ENCODE measurements at regions not wholly inside any gene's neighbourhood (a gene's known extent, or its start where the extent isn't known, plus 50 kb on each side); places are given as distances from the start of the nearest gene placed in this dataset.

DNA sequence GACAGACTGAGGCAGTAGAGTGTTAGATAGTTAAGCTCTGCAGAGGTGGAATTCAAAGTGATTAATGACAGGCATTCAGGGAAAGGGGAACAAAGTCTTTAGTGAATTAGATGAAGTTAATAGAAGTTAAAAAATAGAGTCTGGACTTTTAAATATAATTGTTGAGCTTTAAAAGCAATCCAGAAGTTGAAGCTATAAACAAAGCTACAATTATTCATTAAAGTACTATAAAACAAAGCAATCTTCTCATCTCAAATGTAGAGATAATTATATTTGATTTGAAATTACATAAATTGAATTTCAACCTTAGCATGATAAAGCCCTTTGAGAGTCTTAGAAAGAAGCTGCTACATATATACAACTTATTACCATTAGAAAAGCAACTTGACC, 710.6 kb downstream of the MRPL39 start:
- no peak for DNase-seq (ENCODE audit: low spot score)

DNA sequence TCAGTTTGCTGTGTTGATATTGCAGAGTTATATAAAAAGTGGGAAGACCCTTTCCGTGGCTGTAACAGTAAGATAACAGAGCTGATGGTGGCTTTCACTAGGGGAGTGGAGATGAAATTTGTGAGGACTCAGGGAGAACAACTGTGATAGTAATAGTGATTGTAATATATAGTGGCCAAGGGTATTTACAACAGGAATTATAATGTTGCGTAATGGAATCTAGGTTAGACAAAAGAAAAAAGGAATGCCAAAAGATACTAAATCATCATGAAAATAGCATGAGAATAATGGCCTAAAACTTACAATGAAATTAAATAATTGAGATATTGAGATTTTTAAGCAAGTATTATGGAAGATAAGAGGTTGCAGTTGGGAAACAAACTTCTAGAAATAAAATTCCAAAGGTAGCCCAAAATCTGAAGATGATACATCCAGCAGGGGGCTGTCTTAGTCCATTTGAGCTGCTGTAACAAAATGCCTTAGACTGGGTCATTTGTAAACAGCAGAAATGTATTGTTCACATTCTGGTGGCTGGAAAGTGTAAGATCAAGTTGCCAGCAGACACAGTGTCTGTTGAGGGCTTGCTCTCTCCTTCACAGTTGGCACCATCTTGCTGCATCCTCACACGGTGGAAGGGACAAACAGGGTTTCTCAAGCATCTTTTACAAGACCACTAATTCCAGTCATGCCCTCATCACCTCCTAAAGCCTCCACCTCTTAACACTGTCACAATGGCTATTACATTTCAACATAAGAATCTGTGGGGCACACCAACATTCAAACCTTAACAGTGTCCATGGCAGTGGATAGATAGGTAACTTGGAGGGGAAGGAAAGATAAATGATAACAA, 711.2 kb downstream of the MRPL39 start:
- no peak for DNase-seq (ENCODE audit: low spot score)

DNA sequence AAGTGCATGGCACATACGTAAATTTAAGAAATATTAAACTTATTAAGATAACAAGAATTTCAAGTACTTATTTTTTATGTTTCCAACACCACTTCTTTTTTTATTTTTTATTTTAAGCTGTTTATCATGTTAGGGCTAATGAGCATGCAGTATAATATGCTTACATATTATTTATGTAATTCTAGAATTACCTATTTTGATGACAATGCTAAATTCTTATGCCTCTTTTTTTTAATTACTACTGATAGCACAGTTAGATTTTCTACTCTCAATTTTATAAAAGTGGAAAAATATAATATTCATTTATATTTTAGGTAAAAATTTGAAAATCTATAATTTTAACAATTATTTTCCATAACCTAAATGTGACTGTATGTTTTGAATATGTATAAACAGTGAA, 713.0 kb downstream of the MRPL39 start:
- no peak for DNase-seq (ENCODE audit: low spot score)

DNA sequence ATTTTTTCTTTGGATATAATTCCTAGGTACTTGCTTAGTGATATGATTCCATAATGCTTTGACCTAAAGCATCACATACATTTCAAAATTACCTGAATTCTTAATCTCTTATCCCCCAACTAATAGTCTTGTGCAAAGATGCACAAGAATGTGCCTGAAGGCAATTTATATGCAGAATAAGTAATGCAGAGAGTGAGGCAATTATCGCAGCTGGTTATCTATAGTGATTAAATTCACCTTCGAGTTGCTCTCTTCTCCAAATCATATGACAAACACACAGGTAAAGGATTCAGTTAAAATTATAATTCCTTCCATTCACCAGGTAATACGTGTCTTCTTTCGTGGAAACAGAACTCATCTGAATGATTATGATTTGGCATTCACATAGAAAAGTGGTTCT, 717.3 kb downstream of the MRPL39 start:
- no peak for DNase-seq (ENCODE audit: low spot score)

DNA sequence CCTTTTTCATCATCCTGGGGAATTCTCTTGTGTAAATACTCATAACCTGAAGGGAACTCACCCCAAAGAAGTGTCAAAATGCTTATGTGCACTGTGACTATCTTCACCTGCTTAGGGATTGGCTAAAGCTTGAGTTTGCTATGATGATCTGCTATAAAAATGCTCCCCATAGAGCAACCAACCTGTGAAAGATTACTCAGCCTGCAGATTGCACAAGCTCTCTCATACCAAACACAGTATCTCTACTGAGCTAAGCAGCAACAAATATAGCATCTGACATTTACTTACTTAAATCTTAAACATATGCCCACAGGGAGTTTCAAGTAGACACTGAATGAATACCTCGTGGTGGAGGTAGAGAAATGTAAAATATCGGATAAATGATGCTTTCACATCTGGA, 725.8 kb downstream of the MRPL39 start:
- peak; percentile 76 for DNase-seq (ENCODE audit: low spot score)

DNA sequence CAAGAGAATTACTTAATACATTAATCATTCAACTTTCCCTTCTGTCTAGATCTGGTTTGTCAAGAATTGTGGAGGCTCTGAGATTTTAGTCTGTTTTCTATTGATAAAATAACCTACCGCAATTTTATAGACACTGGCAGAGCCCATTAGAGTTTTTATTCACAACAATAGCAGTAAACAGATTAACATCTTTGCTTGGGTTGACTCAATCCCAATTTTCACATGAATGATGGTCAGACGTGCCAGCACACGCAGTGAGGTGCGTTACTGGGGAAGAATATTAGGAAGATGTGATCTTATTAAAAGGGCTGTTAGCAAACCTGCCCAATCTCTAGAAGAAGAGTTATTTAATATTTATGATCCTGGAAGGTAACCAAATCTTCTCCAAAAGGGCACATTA, 736.6 kb downstream of the MRPL39 start:
- no peak for DNase-seq (ENCODE audit: low spot score)

DNA sequence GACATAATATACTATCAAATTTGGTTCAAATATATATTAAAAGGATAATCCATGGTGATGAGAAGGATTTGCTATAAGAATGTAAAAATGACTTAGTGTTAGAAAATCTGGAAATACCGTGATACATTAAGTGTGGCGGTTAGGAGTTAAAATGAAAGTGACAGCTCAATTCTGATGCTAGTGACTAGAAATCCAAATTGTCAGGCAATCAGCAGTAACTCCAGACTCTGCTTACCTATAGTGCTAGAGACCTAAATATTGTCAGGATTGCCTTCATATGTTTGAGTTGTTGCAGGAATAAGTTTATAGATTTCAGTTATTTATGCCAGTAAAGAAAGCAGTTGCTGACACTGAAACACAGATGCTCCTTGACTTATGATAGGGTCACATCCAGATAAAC, 737.4 kb downstream of the MRPL39 start:
- no peak for DNase-seq (ENCODE audit: low spot score)

DNA sequence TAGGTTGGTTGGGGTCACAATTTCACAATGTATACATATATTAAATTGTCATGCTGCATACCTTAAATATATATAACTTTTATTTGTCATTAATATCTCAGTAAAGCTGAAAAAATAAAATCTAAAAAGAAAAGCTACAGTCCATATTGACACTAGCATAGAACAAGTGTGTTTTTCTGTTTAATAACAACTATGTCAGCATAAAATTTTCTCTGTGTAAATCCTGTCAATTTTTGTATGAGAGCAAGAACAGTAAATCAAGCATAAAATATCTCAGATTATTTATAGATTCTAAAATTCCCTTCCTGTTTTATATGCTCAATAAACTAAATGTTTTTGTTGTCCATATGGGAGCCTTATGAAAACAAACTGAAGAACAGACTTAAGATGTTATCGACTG, 739.2 kb downstream of the MRPL39 start:
- no peak for DNase-seq (ENCODE audit: low spot score)

DNA sequence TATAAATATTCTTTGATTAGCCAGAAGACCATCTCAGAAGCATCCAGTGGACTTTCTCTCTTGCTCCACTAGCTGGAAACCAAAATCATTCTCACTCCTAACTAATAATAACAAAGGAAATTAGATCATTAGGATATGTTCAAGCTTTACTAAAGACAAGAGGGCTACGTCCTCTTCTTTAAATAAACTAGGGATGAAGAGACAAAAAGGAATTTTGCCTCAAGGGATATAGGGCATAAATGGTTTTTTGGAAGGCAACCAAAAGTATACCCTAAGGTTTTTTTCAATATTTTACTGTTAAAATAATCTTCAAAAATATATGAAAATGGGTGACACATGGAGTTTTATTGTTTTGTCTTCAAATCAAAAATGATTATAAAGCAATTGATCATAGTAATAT, 745.8 kb downstream of the MRPL39 start:
- DNase-seq (ENCODE audit: low spot score), result no peak

DNA sequence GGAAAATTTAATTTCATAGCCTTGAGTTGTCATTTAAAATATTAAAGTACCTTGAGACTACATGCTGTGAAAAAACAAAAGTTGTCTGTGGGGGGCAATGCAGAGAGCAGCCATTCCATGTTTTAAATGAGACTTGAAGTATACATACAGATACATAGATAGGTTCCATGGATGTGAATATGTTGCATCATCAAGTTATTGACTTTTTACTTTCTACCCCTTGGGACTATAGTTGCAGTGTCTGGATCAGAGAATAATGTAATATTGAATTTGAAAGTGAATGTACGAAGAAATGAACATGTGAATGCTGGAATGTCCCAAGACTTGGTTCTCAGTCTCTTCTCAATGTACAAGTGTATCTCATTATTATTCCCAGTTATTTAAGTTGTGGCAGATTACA, 751.0 kb downstream of the MRPL39 start:
- DNase-seq (ENCODE audit: low spot score), result no peak

DNA sequence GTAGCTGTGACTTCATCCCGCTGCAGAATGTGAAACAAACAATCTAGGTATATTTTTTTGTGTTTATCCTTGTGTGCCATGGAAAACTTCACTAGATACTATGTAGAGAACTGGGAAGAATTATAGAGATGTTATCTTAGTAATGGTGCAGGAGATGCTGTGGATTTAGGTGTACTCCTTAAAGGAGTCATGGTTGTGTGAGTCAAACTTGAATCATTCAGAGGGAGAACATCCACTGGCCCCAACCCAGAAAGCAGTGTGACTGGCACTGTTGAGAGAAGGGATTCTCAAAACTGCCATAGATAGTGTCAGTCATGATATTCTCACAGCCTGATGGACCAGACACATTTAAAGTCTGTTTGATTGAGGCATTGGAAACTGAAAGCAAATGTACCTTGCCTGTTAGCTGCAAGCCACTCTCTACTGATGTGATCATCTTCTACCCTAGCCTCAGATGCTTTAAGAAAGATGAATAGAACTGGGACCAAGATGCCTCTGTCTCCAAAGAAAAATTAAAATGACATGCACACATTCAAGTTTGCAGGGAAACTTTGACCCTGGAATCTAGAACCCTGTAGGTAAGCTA, 754.6 kb downstream of the MRPL39 start:
- no peak for DNase-seq (ENCODE audit: low spot score)

DNA sequence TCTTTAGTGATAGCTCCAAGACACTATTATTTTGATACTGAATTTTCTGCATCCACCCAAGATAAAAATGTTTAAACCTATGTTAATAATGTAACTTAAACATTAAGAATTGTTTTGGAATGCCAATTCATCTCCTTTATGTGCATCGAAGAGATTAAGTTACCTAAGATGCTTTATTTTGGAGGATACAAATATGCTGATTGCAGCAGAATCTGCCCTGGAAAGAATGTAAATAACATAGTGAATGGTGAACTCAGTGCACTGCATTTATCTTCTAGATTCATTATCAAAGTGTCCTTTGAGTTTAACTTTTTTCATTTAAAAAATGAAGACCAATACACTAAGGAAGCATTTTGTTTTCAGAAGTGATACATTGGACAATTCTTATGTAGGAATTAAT, 757.2 kb downstream of the MRPL39 start:
- no peak for DNase-seq (ENCODE audit: low spot score)

DNA sequence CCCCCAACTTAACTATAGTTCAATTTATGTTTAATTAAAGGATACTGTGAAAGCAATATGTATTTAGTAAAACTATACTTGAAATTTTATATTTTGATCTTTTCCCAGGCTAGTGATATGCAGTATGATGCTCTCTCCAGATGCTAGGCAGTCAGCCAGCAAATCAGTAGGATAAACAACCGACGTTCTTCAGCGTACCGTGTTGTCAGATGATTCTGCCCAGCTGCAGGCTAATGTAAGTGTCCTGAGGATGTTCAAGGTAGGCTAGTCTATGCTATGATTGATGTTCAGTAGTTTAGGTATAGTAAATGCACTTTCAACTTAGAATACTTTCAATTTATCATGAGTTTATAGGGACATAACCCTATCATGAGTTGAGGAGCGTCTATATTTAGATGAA, 762.6 kb downstream of the MRPL39 start:
- peak; percentile 6 for DNase-seq (ENCODE audit: low spot score)

DNA sequence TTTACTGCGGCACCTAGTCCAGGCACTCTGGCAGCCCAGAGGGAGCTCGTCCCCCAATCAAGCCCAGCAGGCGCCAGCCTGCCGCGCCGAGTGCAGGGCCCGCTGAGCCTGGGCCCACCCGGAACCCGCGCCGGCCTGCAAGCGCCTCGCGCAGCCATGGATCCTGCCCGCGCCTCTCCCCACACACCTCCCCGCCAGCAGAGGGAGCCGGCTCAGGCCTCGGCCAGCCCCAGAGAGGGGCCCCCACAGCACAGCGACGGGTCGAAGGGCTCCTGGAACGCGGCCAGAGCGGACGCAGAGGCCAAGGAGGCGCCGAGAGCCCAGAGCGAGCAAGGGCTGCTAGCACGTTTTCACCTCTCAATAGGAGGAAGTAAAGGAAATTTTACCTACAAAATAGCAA, 767.0 kb downstream of the MRPL39 start:
- no peak for DNase-seq (ENCODE audit: low spot score)

DNA sequence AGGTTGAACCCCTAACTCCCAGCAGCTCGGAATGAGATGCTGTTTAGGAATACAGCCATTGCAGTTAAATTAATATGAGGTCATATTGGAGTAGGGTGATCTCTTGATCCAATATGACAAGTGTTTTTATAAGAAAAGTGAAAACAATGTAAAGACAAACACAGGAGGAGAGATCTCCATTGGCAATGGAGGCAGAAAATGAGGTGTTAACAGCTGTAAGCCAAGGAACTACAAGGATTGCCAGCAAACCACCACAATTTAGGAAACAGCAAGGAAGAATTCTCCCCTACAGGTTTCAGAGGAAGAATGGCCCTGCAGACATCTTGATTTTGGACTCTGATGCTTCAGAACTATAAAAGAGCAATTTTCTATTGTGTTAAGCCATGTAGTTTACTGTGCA, 774.3 kb downstream of the MRPL39 start:
- DNase-seq (ENCODE audit: low spot score), result no peak

DNA sequence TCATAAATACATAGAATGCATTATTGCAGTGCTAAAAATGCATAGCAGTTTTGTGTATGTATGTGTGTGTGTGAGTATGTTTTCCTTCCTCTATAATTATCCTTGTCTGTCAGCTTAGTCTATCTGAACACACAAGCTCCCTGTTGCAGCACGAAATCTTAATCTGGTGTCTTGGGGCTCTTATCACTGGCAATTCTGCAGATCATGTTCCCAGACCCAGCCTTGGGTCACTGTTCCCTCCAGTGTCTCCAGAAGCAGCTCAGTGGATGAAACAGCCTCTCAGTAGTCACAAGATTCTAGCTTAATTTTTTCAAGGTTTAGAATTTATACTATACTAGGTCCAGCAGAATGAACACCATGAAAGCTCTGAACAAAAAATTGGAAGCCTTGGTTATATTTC, 777.9 kb downstream of the MRPL39 start:
- peak; percentile 1 for DNase-seq (ENCODE audit: low spot score)

DNA sequence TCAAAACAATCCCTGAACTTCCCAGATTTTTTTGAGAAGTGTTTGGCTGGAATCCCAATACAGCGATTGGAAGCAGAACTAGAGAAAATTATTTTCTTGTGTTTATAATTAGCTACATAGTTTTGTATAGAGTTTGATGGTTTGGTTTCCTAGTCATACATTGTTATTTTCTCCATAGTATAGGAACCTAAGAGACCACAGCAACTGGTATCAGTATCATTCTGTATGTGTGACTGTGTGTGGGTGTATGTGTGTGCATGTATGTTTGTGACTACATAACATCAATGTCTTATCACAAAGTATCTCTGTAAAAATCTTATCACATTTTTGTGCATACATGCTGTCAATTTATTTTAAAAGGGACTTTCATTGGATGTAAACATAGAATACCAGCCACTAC, 780.5 kb downstream of the MRPL39 start:
- no peak for DNase-seq (ENCODE audit: low spot score)

DNA sequence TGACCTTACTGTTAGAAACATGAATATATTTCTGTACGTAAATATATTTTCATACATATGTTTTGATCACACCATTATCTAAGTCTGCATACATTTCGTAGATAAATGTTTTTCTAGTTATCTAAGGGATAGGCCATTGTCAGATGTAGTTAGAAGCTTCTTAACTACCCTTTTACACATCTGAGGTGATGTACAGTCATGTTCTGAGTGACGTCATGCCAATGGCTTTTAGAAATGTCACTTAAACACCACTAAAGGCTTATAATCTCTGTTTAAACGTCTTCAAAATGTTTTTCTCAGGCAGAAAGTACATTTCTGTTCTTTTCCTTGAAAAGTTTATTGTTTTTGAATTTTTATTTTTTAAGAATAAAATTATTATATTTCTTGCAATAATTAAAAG, 781.9 kb downstream of the MRPL39 start:
- no peak for DNase-seq (ENCODE audit: low spot score)

DNA sequence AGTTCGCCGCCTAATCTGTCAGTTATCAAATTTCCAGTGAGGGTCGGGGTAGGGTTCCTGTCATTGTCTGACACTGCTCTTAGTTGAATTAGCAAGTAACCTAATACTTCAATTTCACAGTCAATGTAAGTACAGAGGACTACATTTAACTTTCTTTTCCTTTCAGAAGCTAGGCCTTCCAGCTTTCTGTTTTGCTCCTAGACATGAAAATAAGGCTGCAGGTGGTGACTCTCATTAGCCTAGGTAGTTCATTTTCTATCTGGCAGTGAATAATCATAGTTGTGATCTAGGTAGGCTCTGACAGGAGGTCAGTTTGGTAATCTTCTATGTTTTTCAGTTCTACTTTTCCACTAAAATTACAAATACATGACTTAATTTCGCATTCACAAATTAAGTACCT, 783.1 kb downstream of the MRPL39 start:
- no peak for DNase-seq (ENCODE audit: low spot score)

DNA sequence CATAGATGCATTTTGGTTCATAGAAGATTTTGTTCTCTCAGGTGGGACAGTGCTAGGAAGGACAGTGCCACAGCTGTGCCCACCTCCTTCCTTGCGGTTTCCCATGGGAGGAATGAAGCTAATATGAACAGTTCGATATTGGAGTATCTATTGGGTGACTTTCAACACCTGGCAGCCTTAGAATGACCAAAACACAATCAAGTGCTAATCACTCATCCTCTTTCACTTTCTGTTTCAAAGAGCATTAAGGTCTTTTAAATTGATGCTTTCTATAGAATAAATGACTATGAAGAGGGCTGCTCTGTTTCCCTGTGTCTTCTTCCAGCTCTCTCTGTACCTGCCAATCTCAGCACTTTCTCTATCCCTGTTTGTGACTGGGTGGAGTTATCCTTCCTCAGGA, 784.0 kb downstream of the MRPL39 start:
- DNase-seq (ENCODE audit: low spot score), result no peak

DNA sequence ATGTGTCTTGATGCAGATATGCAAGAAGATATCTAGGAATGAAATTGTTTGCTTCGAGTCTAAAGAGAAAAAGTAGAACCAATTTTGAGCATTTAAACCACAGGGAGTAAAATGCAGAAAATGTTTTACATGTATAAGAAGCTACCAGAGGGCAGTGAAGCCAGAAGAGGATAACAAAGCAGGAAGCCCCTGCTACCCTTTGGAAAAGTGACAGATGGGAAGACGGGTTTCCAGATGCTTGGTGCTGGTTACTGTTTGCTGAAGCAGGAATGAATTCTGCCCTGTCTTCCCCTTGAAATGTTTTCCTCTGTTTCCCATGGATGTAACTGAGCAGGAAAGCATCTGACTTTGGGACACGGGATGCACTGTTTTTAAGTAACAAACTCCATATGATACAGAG, 822.2 kb downstream of the MRPL39 start:
- no peak for DNase-seq (ENCODE audit: low spot score)

DNA sequence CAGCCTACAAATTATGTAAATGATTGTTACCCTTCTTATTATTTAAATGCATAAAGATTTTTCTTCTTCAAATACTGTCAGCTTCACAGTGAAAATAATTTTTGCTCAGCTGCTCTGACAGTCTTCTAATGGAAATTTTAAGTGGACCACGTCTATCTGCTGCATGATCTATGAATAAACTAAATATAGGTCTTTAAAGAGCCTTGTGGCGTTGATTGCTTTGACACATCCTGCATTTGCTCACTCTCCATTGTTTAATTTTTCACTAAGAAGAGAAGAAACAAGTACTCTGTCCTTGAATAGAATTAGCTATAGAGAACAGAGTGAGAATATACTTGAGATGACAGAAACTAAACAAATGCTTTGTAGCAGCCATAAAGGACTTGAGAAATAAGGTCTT, 826.1 kb downstream of the MRPL39 start:
- no peak for DNase-seq (ENCODE audit: low spot score)

DNA sequence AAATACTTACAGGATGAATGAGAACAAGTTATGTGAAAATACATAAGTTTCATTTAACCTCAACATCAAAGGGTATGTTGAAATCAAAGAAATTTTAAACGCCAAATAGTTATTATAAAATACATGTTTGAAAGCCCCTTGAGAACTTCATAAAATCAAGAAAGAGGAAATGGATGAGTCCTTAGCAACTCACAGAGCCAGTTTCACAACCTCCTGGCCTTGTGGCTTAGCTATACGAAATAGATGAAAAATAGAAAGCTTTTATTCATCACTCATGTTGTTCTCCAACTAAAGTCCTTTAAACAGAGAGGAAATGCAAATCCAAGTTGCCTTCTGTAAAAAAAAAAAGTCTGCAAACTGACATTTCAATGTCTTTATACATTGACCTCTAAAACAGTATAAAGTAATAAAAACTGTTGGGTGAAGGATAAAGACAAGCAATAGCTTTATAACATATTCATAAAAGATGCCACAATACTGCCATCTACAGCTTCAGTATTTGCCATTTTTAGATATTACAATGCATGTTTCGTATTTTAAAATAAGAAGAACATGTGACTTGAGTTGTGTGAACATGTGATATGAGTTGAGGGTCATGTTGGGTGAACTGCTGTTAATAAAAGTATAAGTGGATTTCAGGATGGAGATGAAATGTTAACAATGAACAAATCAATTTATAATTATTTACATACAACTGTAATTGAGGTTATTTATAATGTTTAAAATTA, 847.8 kb downstream of the MRPL39 start:
- DNase-seq (ENCODE audit: low spot score), result peak; percentile 6

Data from umbilical cord (tissue), 1 donor.